Liver (tissue), 8 donors: ENCODE measurements at regions not wholly inside any gene's neighbourhood (a gene's known extent, or its start where the extent isn't known, plus 50 kb on each side); places are given as distances from the start of the nearest gene placed in this dataset.
A peak's percentile ranks its signal among the peaks of the same experiment; 100 is the strongest.

Source experiments
- DNase-seq: peaks from one replicate; pipeline ENCODE4 v3.0.0-alpha.2; 2017; ENCODE audit warnings: low spot score
- H3K27ac ChIP-seq, 2 donors: one replicate each; pipeline ENCODE4 v1.7.0; 2013; ENCODE audit warnings: inconsistent platforms in 2 of 2, low read length in 2 of 2, control low read depth in 1 of 2, low read depth in 1 of 2, mild to moderate bottlenecking in 1 of 2
- H3K27me3 ChIP-seq, 4 donors: one replicate each; pipeline versions ENCODE4 v1.6.1 to v1.7.0; 2013; ENCODE audit warnings: low read length in 3 of 4, inconsistent platforms in 1 of 4, mild to moderate bottlenecking in 1 of 4, moderate library complexity in 1 of 4; ENCODE audit not compliant: control insufficient read depth in 4 of 4, insufficient read depth in 4 of 4
- H3K36me3 ChIP-seq, 4 donors: one replicate each; pipeline versions ENCODE4 v1.6.1 to v1.7.0; 2013; ENCODE audit warnings: low read length in 3 of 4, mild to moderate bottlenecking in 3 of 4, low read depth in 1 of 4, moderate library complexity in 1 of 4; ENCODE audit not compliant: control insufficient read depth in 4 of 4, insufficient read depth in 3 of 4
- H3K4me1 ChIP-seq, 4 donors: one replicate each; pipeline versions ENCODE4 v1.6.1 to v1.7.0; 2013; ENCODE audit warnings: low read length in 3 of 4, mild to moderate bottlenecking in 3 of 4, moderate library complexity in 1 of 4; ENCODE audit not compliant: control insufficient read depth in 4 of 4, insufficient read depth in 4 of 4
- H3K4me3 ChIP-seq, 3 donors: one replicate each; pipeline versions ENCODE4 v1.6.1 to v1.7.0; 2013; ENCODE audit warnings: low read length in 3 of 3, control low read depth in 1 of 3, low read depth in 1 of 3, mild to moderate bottlenecking in 1 of 3
- H3K9ac ChIP-seq, 2 donors: one replicate each; pipeline ENCODE4 v1.7.0; 2013; ENCODE audit warnings: low read length in 2 of 2, mild to moderate bottlenecking in 2 of 2, moderate library complexity in 2 of 2, control low read depth in 1 of 2, low read depth in 1 of 2
- H3K9me3 ChIP-seq, 4 donors: one replicate each; pipeline versions ENCODE4 v1.6.1 to v1.7.0; 2013; ENCODE audit warnings: low read length in 3 of 4; ENCODE audit not compliant: control insufficient read depth in 4 of 4
- ATF3 ChIP-seq: IDR thresholded peaks from 2 replicates; pipeline ENCODE4 v1.6.1; 2016; ENCODE audit warnings: antibody characterized with exemption
- CTCF ChIP-seq: fragments of 150-350 bp; IDR thresholded peaks from 2 replicates; pipeline ENCODE4 v1.5.1; 2017; ENCODE audit warnings: improper control_type of control experiment, low read depth, low read length; ENCODE audit not compliant: missing input control
- EGR1 ChIP-seq, 2 donors: IDR thresholded peaks; 2 replicates each; pipeline ENCODE4 v1.6.1; 2016 to 2018; ENCODE audit warnings: antibody characterized with exemption in 2 of 2, low read depth in 2 of 2
- FOXA1 ChIP-seq: IDR thresholded peaks from 2 replicates; pipeline ENCODE4 v1.6.1; 2016; ENCODE audit warnings: antibody characterized with exemption
- GABPA ChIP-seq, 2 donors: IDR thresholded peaks in 1 of 2; conservative IDR thresholded peaks in 1 of 2; 2 replicates each; pipeline ENCODE4 v1.6.1; 2016; ENCODE audit warnings: antibody characterized with exemption in 2 of 2, mild to moderate bottlenecking in 1 of 2, moderate library complexity in 1 of 2
- HNF4A ChIP-seq, 2 donors: conservative IDR thresholded peaks; 2 replicates each; pipeline ENCODE4 v1.6.1; 2016; ENCODE audit warnings: antibody characterized with exemption in 2 of 2, mild to moderate bottlenecking in 2 of 2
- HNF4G ChIP-seq: IDR thresholded peaks from 2 replicates; pipeline ENCODE4 v1.6.1; 2016; ENCODE audit warnings: antibody characterized with exemption
- JUND ChIP-seq, 2 donors: IDR thresholded peaks; 2 replicates each; pipeline ENCODE4 v1.6.1; 2016; ENCODE audit warnings: antibody characterized with exemption in 2 of 2
- MAX ChIP-seq: IDR thresholded peaks from 2 replicates; pipeline ENCODE4 v1.6.1; 2016; ENCODE audit warnings: antibody characterized with exemption
- RAD21 ChIP-seq, 2 donors: IDR thresholded peaks; 2 replicates each; pipeline ENCODE4 v1.6.1; 2016; ENCODE audit warnings: antibody characterized with exemption in 2 of 2, mild to moderate bottlenecking in 2 of 2
- REST ChIP-seq: IDR thresholded peaks from 2 replicates; pipeline ENCODE4 v1.6.1; 2016; ENCODE audit warnings: antibody characterized with exemption, mild to moderate bottlenecking
- RXRA ChIP-seq, 2 donors: IDR thresholded peaks; 2 replicates each; pipeline ENCODE4 v1.6.1; 2017 to 2018; ENCODE audit warnings: antibody characterized with exemption in 2 of 2, mild to moderate bottlenecking in 1 of 2
- SP1 ChIP-seq: IDR thresholded peaks from 2 replicates; pipeline ENCODE4 v1.6.1; 2018; ENCODE audit warnings: antibody characterized with exemption, mild to moderate bottlenecking
- TAF1 ChIP-seq: conservative IDR thresholded peaks from 2 replicates; pipeline ENCODE4 v1.6.1; 2016; ENCODE audit warnings: antibody characterized with exemption, mild to moderate bottlenecking
- YY1 ChIP-seq: IDR thresholded peaks from 2 replicates; pipeline ENCODE4 v1.6.1; 2016; ENCODE audit warnings: antibody characterized with exemption, mild to moderate bottlenecking
- ZBTB33 ChIP-seq: IDR thresholded peaks from 2 replicates; pipeline ENCODE4 v1.6.1; 2016; ENCODE audit warnings: antibody characterized with exemption
- WGBS: extraction: QIAGEN DNeasy Blood & Tissue Kit; methylation state at CpG from one replicate; pipeline ENCODE4 v1.1.7; 2013; 5-methylcytosine and 5-hydroxymethylcytosine counted together
- donor health status: healthy.
- donor health status: healthy.
- donor health status: healthy.
- donor health status: healthy.
- donor health status: healthy.

GRCh38 chr10:63899673-63900300, 378.6 kb downstream of the REEP3 start:
- WGBS: 91% methylated on average over 3 of the region's 3 CpGs
- no peaks in the 10 kb centered on the region for H3K9me3 ChIP-seq
- H3K36me3 ChIP-seq: no peaks in the 10 kb centered on the region
- no peaks in the 10 kb centered on the region for H3K4me1 ChIP-seq
- no peak overlapping the region for H3K4me3 ChIP-seq
- H3K9ac ChIP-seq: no peak overlapping the region
- no peak overlapping the region for H3K27ac ChIP-seq
- no peak for DNase-seq
- TF ChIP-seq CTCF: no peak
- no peak for TF ChIP-seq REST
- TF ChIP-seq HNF4G: no peak
- no peak for TF ChIP-seq SP1
- no peak for TF ChIP-seq TAF1
- no peak for TF ChIP-seq ZBTB33
- TF ChIP-seq RAD21 (IDR thresholded peaks at IDR 0.05): no peak
- TF ChIP-seq HNF4A (conservative IDR thresholded peaks at IDR 0.05): no peak
- no peak for TF ChIP-seq FOXA1
- TF ChIP-seq ATF3: no peak
- no peak for TF ChIP-seq JUND (IDR thresholded peaks at IDR 0.05)
- no peak for TF ChIP-seq EGR1 (IDR thresholded peaks at IDR 0.05; ENCODE audit: low read depth in 2 of 2)
- TF ChIP-seq GABPA (IDR thresholded peaks at IDR 0.05 in 1 of 2, conservative IDR thresholded peaks at IDR 0.05 in 1 of 2): no peak
- TF ChIP-seq MAX: no peak
- no peak for TF ChIP-seq RXRA (IDR thresholded peaks at IDR 0.05)
- H3K27me3 ChIP-seq: no peaks in the 10 kb centered on the region

- TF ChIP-seq ATF3 (no peak), YY1 (no peak), RXRA (IDR thresholded peaks at IDR 0.05) (no peak), CTCF (peak; percentile 2)
- Histone ChIP-seq H3K36me3 (no peaks in the 10 kb centered on the region), H3K9me3 (no peaks in the 10 kb centered on the region), H3K27ac (no peak overlapping the region), H3K4me1 (no peaks in the 10 kb centered on the region), H3K4me3 (no peak overlapping the region), H3K9ac (no peak overlapping the region), H3K27me3 (no peaks in the 10 kb centered on the region)
- 66% methylated on average over 3 of the region's 3 CpGs for WGBS
- DNase-seq: no peak
Measured at GRCh38 chr10:63901228-63901627, 380.0 kb downstream of the REEP3 start.
